K562 (cell line): ENCODE measurements at regions not wholly inside any gene's neighbourhood (a gene's known extent, or its start where the extent isn't known, plus 50 kb on each side); places are given as distances from the start of the nearest gene placed in this dataset.

ENCODE experiments used
- ATAC-seq: fragments of 200-7000 bp; cut with Tn5 transposase; 3 replicates; pipeline ENCODE4 v1.9.1; 2020; ENCODE audit warnings: moderate library complexity
- BruUV-seq: library from RNA; stranded (reverse); fragments of 400-500 nt; replicated peaks from 2 replicates; lab custom pipeline; 2021; lab: Mats Ljungman, UMichigan
- CTCF ChIA-PET: fragments of 300-600 bp; formaldehyde crosslinking; extraction: SDS; loops from one replicate; lab custom pipeline; 2021; ENCODE audit warnings: low intra/inter-chr PET ratio; lab: Yijun Ruan, JAX
- POLR2A ChIA-PET: fragments of 300-600, 350-650 bp; sonication (Branson Sonifier 250); formaldehyde crosslinking; extraction: SDS; loops from one replicate; lab custom pipeline; 2021; ENCODE audit warnings: antibody characterized with exemption, inconsistent platforms; lab: Yijun Ruan, JAX
- DNase-seq, 4 experiments: peaks; one replicate each; pipeline versions ENCODE4 v3.0.0 to v3.0.0-alpha.2; 2011 to 2018; ENCODE audit warnings: low spot score in 3 of 4, mixed read lengths in 3 of 4; ENCODE audit errors: extremely low read depth in 1 of 4
- FAIRE-seq: peaks from 2 replicates; lab custom pipeline; 2011; peaks lifted over from hg19 to GRCh38; lab: Jason Lieb, UNC
- H2AFZ ChIP-seq: 2 replicates; pipeline ENCODE4 v1.6.0; 2011; ENCODE audit warnings: low read depth, low read length, control low read depth, inconsistent platforms
- H3K27ac ChIP-seq: fragments of 200-600 bp; 3 replicates; pipeline ENCODE4 v1.8.0; 2011; ENCODE audit warnings: low read depth, mild to moderate bottlenecking, control low read depth, inconsistent platforms, low read length, moderate library complexity, mixed read lengths; ENCODE audit errors: extremely low read depth
- H3K27me3 ChIP-seq, 2 experiments: fragments of 300-600 bp in 1 of 2; 2 replicates in 1 of 2; 3 replicates in 1 of 2; pipeline versions ENCODE4 v1.6.0 to v1.8.0; 2011; ENCODE audit warnings: inconsistent platforms in 2 of 2, low read length in 2 of 2, mild to moderate bottlenecking in 1 of 2, mixed read lengths in 1 of 2, moderate library complexity in 1 of 2; ENCODE audit not compliant: control insufficient read depth in 2 of 2, insufficient read depth in 2 of 2
- H3K36me3 ChIP-seq: fragments of 300-600 bp; 3 replicates; pipeline ENCODE4 v1.8.0; 2011; ENCODE audit warnings: mild to moderate bottlenecking, low read length, inconsistent platforms; ENCODE audit not compliant: control insufficient read depth, insufficient read depth
- H3K4me1 ChIP-seq, 2 experiments: fragments of 200-600 bp in 1 of 2; replicated peaks in 1 of 2; 2 replicates in 1 of 2; 3 replicates in 1 of 2; pipeline versions ENCODE4 v1.5.1 to v1.8.0; 2011; ENCODE audit warnings: inconsistent platforms in 2 of 2, low read length in 2 of 2, mild to moderate bottlenecking in 1 of 2, mixed read lengths in 1 of 2, moderate library complexity in 1 of 2; ENCODE audit not compliant: control insufficient read depth in 2 of 2, insufficient read depth in 2 of 2
- H3K4me2 ChIP-seq: 2 replicates; pipeline ENCODE4 v1.6.1; 2011; ENCODE audit warnings: low read length, control low read depth, inconsistent platforms, mixed read lengths; ENCODE audit not compliant: insufficient read depth
- H3K4me3 ChIP-seq: fragments of 200-600 bp; sonication (generic), shearing (Covaris generic); 2 replicates; pipeline ENCODE4 v1.5.1; 2016; ENCODE audit warnings: control low read depth, inconsistent platforms
- H3K79me2 ChIP-seq: fragments of 200-600 bp; 3 replicates; pipeline ENCODE4 v1.8.0; 2011; ENCODE audit warnings: low read length, inconsistent platforms; ENCODE audit not compliant: control insufficient read depth, insufficient read depth
- H3K9ac ChIP-seq, 2 experiments: 2 replicates each; pipeline versions ENCODE4 v1.6.0 to v1.6.1; 2011; ENCODE audit warnings: low read depth in 2 of 2, low read length in 2 of 2, control low read depth in 1 of 2, inconsistent platforms in 1 of 2, mild to moderate bottlenecking in 1 of 2, mixed read lengths in 1 of 2; ENCODE audit not compliant: insufficient read depth in 1 of 2
- H3K9me1 ChIP-seq: one replicate; pipeline ENCODE4 v1.6.0; 2011; ENCODE audit warnings: inconsistent platforms, mild to moderate bottlenecking, low read length, moderate library complexity; ENCODE audit not compliant: control insufficient read depth, insufficient read depth
- H3K9me3 ChIP-seq: replicated peaks from 2 replicates; pipeline ENCODE4 v1.5.1; 2011; ENCODE audit warnings: low read depth, low read length, inconsistent platforms; ENCODE audit not compliant: control insufficient read depth, insufficient read depth
- H4K20me1 ChIP-seq: replicated peaks from 2 replicates; pipeline ENCODE4 v1.6.1; 2011; ENCODE audit warnings: low read length, inconsistent platforms, mixed read lengths; ENCODE audit not compliant: control insufficient read depth, insufficient read depth
- CBX5 ChIP-seq: IDR thresholded peaks from 2 replicates; pipeline ENCODE4 v1.6.1; 2014; ENCODE audit warnings: low read depth, borderline replicate concordance
- DNMT1 ChIP-seq: fragments of 450-650 bp; IDR thresholded peaks from 2 replicates; pipeline ENCODE4 v1.6.1; 2016; ENCODE audit warnings: antibody characterized with exemption, mild to moderate bottlenecking
- ELF2 ChIP-seq: fragments of 250-450 bp; sonication (Bioruptor Pico); IDR thresholded peaks from 2 replicates; pipeline ENCODE4 v1.5.0; 2021; ENCODE audit warnings: mild to moderate bottlenecking
- FIP1L1 ChIP-seq: fragments of 200-400 bp; formaldehyde crosslinking; IDR thresholded peaks from 2 replicates; pipeline ENCODE4 v1.6.1; 2018; ENCODE audit warnings: mild to moderate bottlenecking, low read depth, low read length; ENCODE audit not compliant: poor library complexity, severe bottlenecking
- FOXK1 ChIP-seq: sonication (generic); formaldehyde crosslinking; IDR thresholded peaks from 2 replicates; pipeline ENCODE4 v1.8.0; 2022; ENCODE audit warnings: missing genetic modification reagents, mild to moderate bottlenecking, borderline replicate concordance
- FOXM1 ChIP-seq, 2 experiments: fragments of 450-650 bp in 1 of 2; sonication (generic) in 1 of 2; formaldehyde crosslinking in 1 of 2; IDR thresholded peaks; 2 replicates each; pipeline versions ENCODE4 v1.6.1 to v1.9.0; 2017 to 2022; ENCODE audit warnings: low read depth in 2 of 2, mild to moderate bottlenecking in 2 of 2, missing genetic modification reagents in 1 of 2, moderate library complexity in 1 of 2
- POLR3G ChIP-seq: IDR thresholded peaks from 2 replicates; pipeline ENCODE4 v1.6.1; 2011; ENCODE audit not compliant: insufficient read length, insufficient replicate concordance; ENCODE audit errors: extremely low read depth
- PURB ChIP-seq: sonication (generic); formaldehyde crosslinking; IDR thresholded peaks from 2 replicates; pipeline ENCODE4 v1.9.0; 2021; ENCODE audit warnings: low read depth, mild to moderate bottlenecking, missing genetic modification reagents
- RBM25 ChIP-seq: fragments of 200-400 bp; formaldehyde crosslinking; IDR thresholded peaks from 2 replicates; pipeline ENCODE4 v1.6.1; 2018; ENCODE audit warnings: low read length, low read depth, moderate library complexity; ENCODE audit not compliant: severe bottlenecking
- SMARCE1 ChIP-seq: fragments of 450-650 bp; IDR thresholded peaks from 2 replicates; pipeline ENCODE4 v1.7.1; 2016; ENCODE audit warnings: mild to moderate bottlenecking
- TAL1 ChIP-seq: fragments of 450-650 bp; IDR thresholded peaks from 2 replicates; pipeline ENCODE4 v1.6.1; 2016; ENCODE audit warnings: mild to moderate bottlenecking
- WGBS: fragments of 100-300 bp; shearing (Covaris generic); methylation state at CpG from one replicate; pipeline ENCODE4 v1.1.6; 2016; ENCODE audit warnings: low coverage, mixed read lengths; ENCODE audit not compliant: insufficient coverage; ENCODE audit errors: missing lambda C conversion rate; 5-methylcytosine and 5-hydroxymethylcytosine counted together
- in situ Hi-C: fragments of 300-500 bp; cut with MboI; formaldehyde crosslinking; loops from 4 replicates; pipeline ENCODE4 v1.15.0; 2018; ENCODE audit warnings: inconsistent platforms, mixed read lengths
- intact Hi-C: fragments of 100-400 bp; cut with micrococcal nuclease; formaldehyde crosslinking; loops from 2 replicates; pipeline ENCODE4 v1.14.2; 2022
- TF ChIP-seq, protein P1 (sequence below): sonication (generic); formaldehyde crosslinking; IDR thresholded peaks from 2 replicates; pipeline ENCODE4 v1.5.0; 2020; ENCODE audit warnings: missing genetic modification reagents
- TF ChIP-seq, protein P2 (sequence below): conservative IDR thresholded peaks from 2 replicates; pipeline ENCODE4 v1.6.1; 2011; ENCODE audit warnings: low read depth, mild to moderate bottlenecking, low read length; ENCODE audit not compliant: control insufficient read depth

DNA sequence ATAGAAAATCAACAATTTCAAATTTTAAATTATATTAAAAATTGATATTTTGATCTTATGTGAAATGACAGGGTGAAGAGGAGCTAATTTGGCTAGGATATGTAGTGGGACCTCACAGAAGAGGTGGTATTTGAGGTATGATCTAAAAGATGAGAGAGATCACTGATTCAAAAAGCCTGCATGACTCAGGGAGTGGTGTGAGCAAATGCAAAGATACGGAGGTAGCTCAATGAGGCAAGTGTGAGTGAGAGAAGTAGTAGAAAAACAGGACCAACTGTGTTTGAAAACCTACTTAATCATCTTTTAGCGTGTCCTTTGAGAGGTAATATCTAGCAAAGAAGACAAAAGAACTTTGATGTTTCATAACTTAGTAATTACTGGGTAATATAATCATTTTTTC, 557.5 kb downstream of the DSC3 start:
- Histone ChIP-seq H3K36me3 (no peaks in the 10 kb centered on the region), H3K9me1 (no peaks in the 10 kb centered on the region), H3K4me1 (no peaks in the 10 kb centered on the region), H3K4me2 (no peak overlapping the region), H2AFZ (no peak overlapping the region), H3K27me3 (no peaks in the 10 kb centered on the region), H3K9me3 (no peaks in the 10 kb centered on the region), H3K9ac (no peak overlapping the region), H3K27ac (no peak overlapping the region), H3K79me2 (no peaks in the 10 kb centered on the region), H4K20me1 (no peaks in the 10 kb centered on the region), H3K4me3 (no peak overlapping the region)
- intact Hi-C loops, result no loop called here
- no TSS peak for BruUV-seq
- FAIRE-seq (no peak), DNase-seq (no peak), ATAC-seq (0 out of 3 replicates have a peak, but pooled peaks have one; percentile 33)
- 3% methylated on average over 2 of the region's 2 CpGs for WGBS
- in situ Hi-C loops, result no loop called here
- ChIA-PET CTCF (no interaction called here), POLR2A (no interaction called here)
- TF ChIP-seq TAL1, result no peak
- TF ChIP-seq, protein P1, sequence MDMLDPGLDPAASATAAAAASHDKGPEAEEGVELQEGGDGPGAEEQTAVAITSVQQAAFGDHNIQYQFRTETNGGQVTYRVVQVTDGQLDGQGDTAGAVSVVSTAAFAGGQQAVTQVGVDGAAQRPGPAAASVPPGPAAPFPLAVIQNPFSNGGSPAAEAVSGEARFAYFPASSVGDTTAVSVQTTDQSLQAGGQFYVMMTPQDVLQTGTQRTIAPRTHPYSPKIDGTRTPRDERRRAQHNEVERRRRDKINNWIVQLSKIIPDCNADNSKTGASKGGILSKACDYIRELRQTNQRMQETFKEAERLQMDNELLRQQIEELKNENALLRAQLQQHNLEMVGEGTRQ (CRISPR knock-in tag), result no peak
- TF ChIP-seq CBX5, result no peak
- TF ChIP-seq, protein P2, sequence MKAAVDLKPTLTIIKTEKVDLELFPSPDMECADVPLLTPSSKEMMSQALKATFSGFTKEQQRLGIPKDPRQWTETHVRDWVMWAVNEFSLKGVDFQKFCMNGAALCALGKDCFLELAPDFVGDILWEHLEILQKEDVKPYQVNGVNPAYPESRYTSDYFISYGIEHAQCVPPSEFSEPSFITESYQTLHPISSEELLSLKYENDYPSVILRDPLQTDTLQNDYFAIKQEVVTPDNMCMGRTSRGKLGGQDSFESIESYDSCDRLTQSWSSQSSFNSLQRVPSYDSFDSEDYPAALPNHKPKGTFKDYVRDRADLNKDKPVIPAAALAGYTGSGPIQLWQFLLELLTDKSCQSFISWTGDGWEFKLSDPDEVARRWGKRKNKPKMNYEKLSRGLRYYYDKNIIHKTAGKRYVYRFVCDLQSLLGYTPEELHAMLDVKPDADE, result no peak
- TF ChIP-seq PURB (CRISPR knock-in tag), result no peak
- TF ChIP-seq ELF2 (CRISPR knock-in tag), result no peak
- no peak for TF ChIP-seq FOXK1
- TF ChIP-seq SMARCE1, result no peak
- TF ChIP-seq FIP1L1, result no peak
- TF ChIP-seq RBM25, result no peak
- no peak for TF ChIP-seq POLR3G
- no peak for TF ChIP-seq DNMT1
- no peak for TF ChIP-seq FOXM1 (IDR thresholded peaks at IDR 0.05; ENCODE audit: low read depth)
- TF ChIP-seq FOXM1 (CRISPR knock-in tag; IDR thresholded peaks at IDR 0.05; ENCODE audit: low read depth), result no peak
